SK-N-SH (cell line): ENCODE measurements at regions not wholly inside any gene's neighbourhood (a gene's known extent, or its start where the extent isn't known, plus 50 kb on each side); places are given as distances from the start of the nearest gene placed in this dataset.
A peak's percentile ranks its signal among the peaks of the same experiment; 100 is the strongest.

Experiments
- CTCF ChIA-PET: fragments of 300-600, 350-600 bp; formaldehyde crosslinking; extraction: SDS; loops from one replicate; lab custom pipeline; 2021; lab: Yijun Ruan, JAX
- POLR2A ChIA-PET: fragments of 350-600 bp; sonication (Branson Sonifier 250); formaldehyde crosslinking; extraction: SDS; loops from one replicate; lab custom pipeline; 2020; ENCODE audit warnings: antibody characterized with exemption, inconsistent platforms; lab: Yijun Ruan, JAX
- DNase-seq: peaks from one replicate; pipeline ENCODE4 v3.0.0; 2012
- H2AFZ ChIP-seq: fragments of 200-600 bp; sonication (generic); 2 replicates; pipeline ENCODE4 v1.8.1; 2016; ENCODE audit warnings: antibody characterized with exemption, mild to moderate bottlenecking, low read depth
- H3F3A ChIP-seq: fragments of 200-600 bp; sonication (generic); replicated peaks from 2 replicates; pipeline ENCODE3; 2016; ENCODE audit warnings: antibody characterized with exemption, mild to moderate bottlenecking; ENCODE audit not compliant: insufficient read depth
- H3K27ac ChIP-seq, 2 experiments: fragments of 200-500 bp in 1 of 2; fragments of 200-600 bp in 1 of 2; sonication (Bioruptor generic) in 1 of 2; sonication (generic), shearing (Covaris generic) in 1 of 2; 2 replicates each; pipeline versions ENCODE4 v1.5.1 to v1.6.1; 2014 to 2016; ENCODE audit warnings: low read depth in 2 of 2, inconsistent platforms in 1 of 2, low read length in 1 of 2, mild to moderate bottlenecking in 1 of 2, mixed read lengths in 1 of 2
- H3K27me3 ChIP-seq: fragments of 200-600 bp; sonication (generic), shearing (Covaris generic); 2 replicates; pipeline ENCODE4 v1.6.1; 2016; ENCODE audit warnings: mixed run types; ENCODE audit not compliant: insufficient read depth
- H3K36me3 ChIP-seq, 2 experiments: fragments of 200-500 bp in 1 of 2; fragments of 200-600 bp in 1 of 2; sonication (Bioruptor generic) in 1 of 2; sonication (generic) in 1 of 2; replicated peaks in 1 of 2; 2 replicates each; pipeline versions ENCODE3 to v1.5.1; 2014 to 2016; ENCODE audit warnings: low read length in 1 of 2, mild to moderate bottlenecking in 1 of 2; ENCODE audit not compliant: insufficient read depth in 2 of 2, control insufficient read depth in 1 of 2
- H3K4me1 ChIP-seq, 2 experiments: fragments of 200-500 bp in 1 of 2; fragments of 200-600 bp in 1 of 2; sonication (Bioruptor generic) in 1 of 2; sonication (generic), shearing (Covaris generic) in 1 of 2; 2 replicates each; pipeline versions ENCODE4 v1.5.1 to v1.6.1; 2014 to 2016; ENCODE audit warnings: low read depth in 1 of 2, low read length in 1 of 2, mixed run types in 1 of 2; ENCODE audit not compliant: insufficient read depth in 2 of 2, control insufficient read depth in 1 of 2
- H3K4me2 ChIP-seq: fragments of 200-600 bp; sonication (generic), shearing (Covaris generic); 2 replicates; pipeline ENCODE4 v1.6.1; 2017; ENCODE audit warnings: mixed run types
- H3K4me3 ChIP-seq, 2 experiments: fragments of 200-500 bp in 1 of 2; fragments of 200-600 bp in 1 of 2; sonication (Bioruptor generic) in 1 of 2; sonication (generic), shearing (Covaris generic) in 1 of 2; 2 replicates each; pipeline versions ENCODE4 v1.5.1 to v1.8.1; 2014 to 2016; ENCODE audit warnings: low read depth in 2 of 2, inconsistent platforms in 1 of 2, low read length in 1 of 2, mild to moderate bottlenecking in 1 of 2, mixed read lengths in 1 of 2, moderate library complexity in 1 of 2
- H3K79me2 ChIP-seq: fragments of 200-600 bp; sonication (generic); 2 replicates; pipeline ENCODE4 v1.8.1; 2017; ENCODE audit warnings: mild to moderate bottlenecking; ENCODE audit not compliant: insufficient read depth
- H3K9ac ChIP-seq: fragments of 200-600 bp; sonication (generic); 2 replicates; pipeline ENCODE4 v1.6.1; 2017; ENCODE audit warnings: mixed run types
- H3K9me2 ChIP-seq: fragments of 200-600 bp; sonication (generic); 2 replicates; pipeline ENCODE4 v1.6.1; 2017; ENCODE audit warnings: mixed run types
- H3K9me3 ChIP-seq: fragments of 200-600 bp; sonication (generic); 2 replicates; pipeline ENCODE4 v1.6.1; 2017; ENCODE audit warnings: mixed run types, mild to moderate bottlenecking, moderate library complexity
- H4K20me1 ChIP-seq: fragments of 200-600 bp; sonication (generic); 2 replicates; pipeline ENCODE4 v1.6.1; 2017; ENCODE audit warnings: mild to moderate bottlenecking, mixed run types; ENCODE audit not compliant: insufficient read depth
- CHD2 ChIP-seq: fragments of 150-350 bp; IDR thresholded peaks from 2 replicates; pipeline ENCODE4 v1.6.1; 2018; ENCODE audit warnings: low read length; ENCODE audit not compliant: partially characterized antibody
- ELF1 ChIP-seq: IDR thresholded peaks from 2 replicates; pipeline ENCODE4 v1.4.0; 2012
- EP300 ChIP-seq, 2 experiments: IDR thresholded peaks; 2 replicates each; pipeline versions ENCODE4 v1.4.0 to v1.6.1; 2012; ENCODE audit warnings: borderline replicate concordance in 1 of 2, low read depth in 1 of 2, low read length in 1 of 2
- FOSL2 ChIP-seq: IDR thresholded peaks from 2 replicates; pipeline ENCODE4 v1.4.0; 2012; ENCODE audit warnings: low read depth, mild to moderate bottlenecking, moderate library complexity, borderline replicate concordance
- GABPA ChIP-seq: IDR thresholded peaks from 2 replicates; pipeline ENCODE4 v1.4.0; 2012; ENCODE audit warnings: low read depth, mild to moderate bottlenecking
- GATA2 ChIP-seq: sonication (generic); formaldehyde crosslinking; IDR thresholded peaks from 2 replicates; pipeline ENCODE4 v1.5.0; 2020; ENCODE audit warnings: mild to moderate bottlenecking, missing genetic modification reagents
- JUND ChIP-seq: IDR thresholded peaks from 2 replicates; pipeline ENCODE4 v1.4.0; 2012
- NFIC ChIP-seq: IDR thresholded peaks from 2 replicates; pipeline ENCODE4 v1.4.0; 2012; ENCODE audit warnings: borderline replicate concordance
- NRF1 ChIP-seq: IDR thresholded peaks from 2 replicates; pipeline ENCODE4 v1.6.1; 2012; ENCODE audit warnings: low read depth, mild to moderate bottlenecking, low read length
- POLR2AphosphoS5 ChIP-seq: IDR thresholded peaks from 2 replicates; pipeline ENCODE4 v1.6.1; 2012; ENCODE audit warnings: low read depth, low read length
- RAD21 ChIP-seq: IDR thresholded peaks from 2 replicates; pipeline ENCODE4 v1.6.1; 2012; ENCODE audit warnings: mild to moderate bottlenecking, low read length
- RCOR1 ChIP-seq: fragments of 150-350 bp; IDR thresholded peaks from 2 replicates; pipeline ENCODE4 v1.6.1; 2017; ENCODE audit warnings: antibody characterized with exemption, low read length
- RXRA ChIP-seq: IDR thresholded peaks from 2 replicates; pipeline ENCODE4 v1.4.0; 2012; ENCODE audit warnings: low read depth, mild to moderate bottlenecking, borderline replicate concordance
- SIN3A ChIP-seq: IDR thresholded peaks from 2 replicates; pipeline ENCODE4 v1.6.1; 2012; ENCODE audit warnings: low read depth, mild to moderate bottlenecking, low read length, moderate library complexity, borderline replicate concordance
- TAF1 ChIP-seq: IDR thresholded peaks from 2 replicates; pipeline ENCODE4 v1.6.1; 2012; ENCODE audit warnings: low read depth, mild to moderate bottlenecking, low read length, moderate library complexity, borderline replicate concordance
- TCF12 ChIP-seq: IDR thresholded peaks from 2 replicates; pipeline ENCODE4 v1.4.0; 2012
- TEAD4 ChIP-seq: IDR thresholded peaks from 2 replicates; pipeline ENCODE4 v1.4.0; 2012; ENCODE audit warnings: mild to moderate bottlenecking, borderline replicate concordance; ENCODE audit not compliant: insufficient read depth
- YY1 ChIP-seq: IDR thresholded peaks from 2 replicates; pipeline ENCODE4 v1.4.0; 2012; ENCODE audit warnings: low read depth, mild to moderate bottlenecking
- WGBS: methylation state at CpG from one replicate; pipeline ENCODE4 v1.1.6; 2017; ENCODE audit warnings: low lambda C conversion rate; 5-methylcytosine and 5-hydroxymethylcytosine counted together
- TF ChIP-seq, protein P1 (sequence below): IDR thresholded peaks from 2 replicates; pipeline ENCODE4 v1.4.0; 2012; ENCODE audit warnings: low read depth, borderline replicate concordance
- TF ChIP-seq, protein P2 (sequence below): IDR thresholded peaks from 2 replicates; pipeline ENCODE4; 2012
- TF ChIP-seq, protein P3 (sequence below): IDR thresholded peaks from 2 replicates; pipeline ENCODE4 v1.4.0; 2012; ENCODE audit warnings: low read depth, borderline replicate concordance
- TF ChIP-seq, protein P4 (sequence below): fragments of 150-350 bp; IDR thresholded peaks from 2 replicates; pipeline ENCODE4 v1.6.1; 2016; ENCODE audit warnings: mild to moderate bottlenecking, low read depth, low read length
- TF ChIP-seq, protein P5 (sequence below): IDR thresholded peaks from 2 replicates; pipeline ENCODE4 v1.4.0; 2012; ENCODE audit warnings: low read depth
- TF ChIP-seq, protein P6 (sequence below): IDR thresholded peaks from 2 replicates; pipeline ENCODE4 v1.6.1; 2012; ENCODE audit warnings: mild to moderate bottlenecking, low read depth, low read length, moderate library complexity

DNA sequence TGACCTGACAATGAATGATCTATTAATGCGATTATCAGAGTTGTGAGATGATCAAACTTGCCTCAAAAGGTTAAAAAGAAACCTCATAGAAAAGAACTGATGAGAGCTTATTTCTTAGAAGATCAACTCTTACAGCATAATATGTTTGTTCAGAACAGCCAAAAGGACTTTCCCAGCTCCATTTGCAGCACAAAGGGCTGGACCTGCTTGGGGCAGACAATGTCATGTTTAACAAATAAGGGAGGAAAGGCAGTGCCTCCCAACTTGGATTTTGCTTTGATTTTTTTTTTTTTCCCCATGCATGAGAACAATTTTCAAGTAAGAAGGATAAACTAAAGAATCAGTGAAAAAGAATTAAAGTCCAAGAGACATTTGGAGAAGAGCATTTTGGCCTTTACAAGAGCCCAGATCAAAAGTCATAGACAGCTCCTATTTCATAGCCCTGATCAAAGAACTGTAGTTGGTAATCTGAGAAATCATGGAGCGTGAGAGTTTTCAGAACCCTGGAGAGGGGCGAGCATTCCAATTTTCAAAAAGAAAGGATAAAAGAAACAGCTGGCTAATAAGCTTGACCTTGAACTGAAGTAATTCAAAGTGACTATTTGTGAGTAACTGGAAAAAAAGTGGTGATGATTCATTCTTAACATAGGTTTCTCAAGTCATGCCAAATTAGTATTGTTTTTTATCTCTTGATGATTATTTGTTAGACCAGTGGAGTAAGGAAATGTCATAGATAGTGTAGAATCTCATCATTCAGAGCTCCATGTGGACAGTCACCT, 136.0 kb upstream of the CFAP20DC start:
- H3K27me3 ChIP-seq = no peaks in the 10 kb centered on the region
- H3K9me3 ChIP-seq = no peaks in the 10 kb centered on the region
- no peak for DNase-seq
- H3K9ac ChIP-seq = no peak overlapping the region
- WGBS = 66% methylated on average over 3 of the region's 3 CpGs
- ChIA-PET POLR2A (no interaction called here), CTCF (interaction anchor here (1.2 kb wide), 1 partner anchor 20 kb away, joined by 4 read pairs; no protein-coding TSS in a partner anchor)
- H2AFZ ChIP-seq = no peak overlapping the region
- no peaks in the 10 kb centered on the region for H3K36me3 ChIP-seq
- no peaks in the 10 kb centered on the region for H3K79me2 ChIP-seq
- H3K9me2 ChIP-seq = no peaks in the 10 kb centered on the region
- no peaks in the 10 kb centered on the region for H3F3A ChIP-seq
- no peaks in the 10 kb centered on the region for H4K20me1 ChIP-seq
- H3K4me2 ChIP-seq = no peak overlapping the region
- no peak overlapping the region for H3K4me3 ChIP-seq
- H3K4me1 ChIP-seq = no peaks in the 10 kb centered on the region
- no peak overlapping the region; a peak in 1 of 4 replicates for H3K27ac ChIP-seq
- TF ChIP-seq YY1 (no peak), ELF1 (no peak), NRF1 (no peak), RCOR1 (no peak), EP300 (IDR thresholded peaks at IDR 0.05; ENCODE audit: borderline replicate concordance in 1 of 2, low read depth in 1 of 2, low read length in 1 of 2) (no peak), TEAD4 (no peak), TAF1 (no peak), JUND (0 out of 2 replicates have a peak, but pooled peaks have one; percentile 35), SIN3A (no peak), CHD2 (no peak), NFIC (0 out of 2 replicates have a peak, but pooled peaks have one; percentile 9), FOSL2 (no peak), RXRA (no peak), RAD21 (no peak), GATA2 (no peak), GABPA (no peak), POLR2AphosphoS5 (no peak), TCF12 (peak; percentile 58)
- TF ChIP-seq, protein P1, sequence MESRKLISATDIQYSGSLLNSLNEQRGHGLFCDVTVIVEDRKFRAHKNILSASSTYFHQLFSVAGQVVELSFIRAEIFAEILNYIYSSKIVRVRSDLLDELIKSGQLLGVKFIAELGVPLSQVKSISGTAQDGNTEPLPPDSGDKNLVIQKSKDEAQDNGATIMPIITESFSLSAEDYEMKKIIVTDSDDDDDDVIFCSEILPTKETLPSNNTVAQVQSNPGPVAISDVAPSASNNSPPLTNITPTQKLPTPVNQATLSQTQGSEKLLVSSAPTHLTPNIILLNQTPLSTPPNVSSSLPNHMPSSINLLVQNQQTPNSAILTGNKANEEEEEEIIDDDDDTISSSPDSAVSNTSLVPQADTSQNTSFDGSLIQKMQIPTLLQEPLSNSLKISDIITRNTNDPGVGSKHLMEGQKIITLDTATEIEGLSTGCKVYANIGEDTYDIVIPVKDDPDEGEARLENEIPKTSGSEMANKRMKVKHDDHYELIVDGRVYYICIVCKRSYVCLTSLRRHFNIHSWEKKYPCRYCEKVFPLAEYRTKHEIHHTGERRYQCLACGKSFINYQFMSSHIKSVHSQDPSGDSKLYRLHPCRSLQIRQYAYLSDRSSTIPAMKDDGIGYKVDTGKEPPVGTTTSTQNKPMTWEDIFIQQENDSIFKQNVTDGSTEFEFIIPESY = no peak
- TF ChIP-seq, protein P2, sequence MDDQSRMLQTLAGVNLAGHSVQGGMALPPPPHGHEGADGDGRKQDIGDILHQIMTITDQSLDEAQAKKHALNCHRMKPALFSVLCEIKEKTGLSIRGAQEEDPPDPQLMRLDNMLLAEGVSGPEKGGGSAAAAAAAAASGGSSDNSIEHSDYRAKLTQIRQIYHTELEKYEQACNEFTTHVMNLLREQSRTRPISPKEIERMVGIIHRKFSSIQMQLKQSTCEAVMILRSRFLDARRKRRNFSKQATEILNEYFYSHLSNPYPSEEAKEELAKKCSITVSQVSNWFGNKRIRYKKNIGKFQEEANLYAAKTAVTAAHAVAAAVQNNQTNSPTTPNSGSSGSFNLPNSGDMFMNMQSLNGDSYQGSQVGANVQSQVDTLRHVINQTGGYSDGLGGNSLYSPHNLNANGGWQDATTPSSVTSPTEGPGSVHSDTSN = peak; percentile 66
- TF ChIP-seq, protein P3, sequence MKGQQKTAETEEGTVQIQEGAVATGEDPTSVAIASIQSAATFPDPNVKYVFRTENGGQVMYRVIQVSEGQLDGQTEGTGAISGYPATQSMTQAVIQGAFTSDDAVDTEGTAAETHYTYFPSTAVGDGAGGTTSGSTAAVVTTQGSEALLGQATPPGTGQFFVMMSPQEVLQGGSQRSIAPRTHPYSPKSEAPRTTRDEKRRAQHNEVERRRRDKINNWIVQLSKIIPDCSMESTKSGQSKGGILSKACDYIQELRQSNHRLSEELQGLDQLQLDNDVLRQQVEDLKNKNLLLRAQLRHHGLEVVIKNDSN = no peak
- TF ChIP-seq, protein P4, sequence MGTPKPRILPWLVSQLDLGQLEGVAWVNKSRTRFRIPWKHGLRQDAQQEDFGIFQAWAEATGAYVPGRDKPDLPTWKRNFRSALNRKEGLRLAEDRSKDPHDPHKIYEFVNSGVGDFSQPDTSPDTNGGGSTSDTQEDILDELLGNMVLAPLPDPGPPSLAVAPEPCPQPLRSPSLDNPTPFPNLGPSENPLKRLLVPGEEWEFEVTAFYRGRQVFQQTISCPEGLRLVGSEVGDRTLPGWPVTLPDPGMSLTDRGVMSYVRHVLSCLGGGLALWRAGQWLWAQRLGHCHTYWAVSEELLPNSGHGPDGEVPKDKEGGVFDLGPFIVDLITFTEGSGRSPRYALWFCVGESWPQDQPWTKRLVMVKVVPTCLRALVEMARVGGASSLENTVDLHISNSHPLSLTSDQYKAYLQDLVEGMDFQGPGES = no peak
- TF ChIP-seq, protein P5, sequence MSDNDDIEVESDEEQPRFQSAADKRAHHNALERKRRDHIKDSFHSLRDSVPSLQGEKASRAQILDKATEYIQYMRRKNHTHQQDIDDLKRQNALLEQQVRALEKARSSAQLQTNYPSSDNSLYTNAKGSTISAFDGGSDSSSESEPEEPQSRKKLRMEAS = no peak
- TF ChIP-seq, protein P6, sequence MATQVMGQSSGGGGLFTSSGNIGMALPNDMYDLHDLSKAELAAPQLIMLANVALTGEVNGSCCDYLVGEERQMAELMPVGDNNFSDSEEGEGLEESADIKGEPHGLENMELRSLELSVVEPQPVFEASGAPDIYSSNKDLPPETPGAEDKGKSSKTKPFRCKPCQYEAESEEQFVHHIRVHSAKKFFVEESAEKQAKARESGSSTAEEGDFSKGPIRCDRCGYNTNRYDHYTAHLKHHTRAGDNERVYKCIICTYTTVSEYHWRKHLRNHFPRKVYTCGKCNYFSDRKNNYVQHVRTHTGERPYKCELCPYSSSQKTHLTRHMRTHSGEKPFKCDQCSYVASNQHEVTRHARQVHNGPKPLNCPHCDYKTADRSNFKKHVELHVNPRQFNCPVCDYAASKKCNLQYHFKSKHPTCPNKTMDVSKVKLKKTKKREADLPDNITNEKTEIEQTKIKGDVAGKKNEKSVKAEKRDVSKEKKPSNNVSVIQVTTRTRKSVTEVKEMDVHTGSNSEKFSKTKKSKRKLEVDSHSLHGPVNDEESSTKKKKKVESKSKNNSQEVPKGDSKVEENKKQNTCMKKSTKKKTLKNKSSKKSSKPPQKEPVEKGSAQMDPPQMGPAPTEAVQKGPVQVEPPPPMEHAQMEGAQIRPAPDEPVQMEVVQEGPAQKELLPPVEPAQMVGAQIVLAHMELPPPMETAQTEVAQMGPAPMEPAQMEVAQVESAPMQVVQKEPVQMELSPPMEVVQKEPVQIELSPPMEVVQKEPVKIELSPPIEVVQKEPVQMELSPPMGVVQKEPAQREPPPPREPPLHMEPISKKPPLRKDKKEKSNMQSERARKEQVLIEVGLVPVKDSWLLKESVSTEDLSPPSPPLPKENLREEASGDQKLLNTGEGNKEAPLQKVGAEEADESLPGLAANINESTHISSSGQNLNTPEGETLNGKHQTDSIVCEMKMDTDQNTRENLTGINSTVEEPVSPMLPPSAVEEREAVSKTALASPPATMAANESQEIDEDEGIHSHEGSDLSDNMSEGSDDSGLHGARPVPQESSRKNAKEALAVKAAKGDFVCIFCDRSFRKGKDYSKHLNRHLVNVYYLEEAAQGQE = peak; percentile 95
